Activated naive CD8-positive, alpha-beta T cell (primary cell): ENCODE measurements at regions not wholly inside any gene's neighbourhood (a gene's known extent, or its start where the extent isn't known, plus 50 kb on each side); places are given as distances from the start of the nearest gene placed in this dataset.

Experiments used
- H3K27ac Mint-ChIP-seq: one replicate; pipeline ENCODE4 v1.8.0; 2021; ENCODE audit warnings: mixed read lengths
- H3K27me3 Mint-ChIP-seq: one replicate; pipeline ENCODE4 v1.8.0; 2021; ENCODE audit warnings: mixed read lengths
- H3K36me3 Mint-ChIP-seq: one replicate; pipeline ENCODE4 v1.8.0; 2021; ENCODE audit warnings: mixed read lengths
- H3K4me1 Mint-ChIP-seq: one replicate; pipeline ENCODE4 v1.8.0; 2021; ENCODE audit warnings: low read depth, mixed read lengths
- H3K4me3 Mint-ChIP-seq: one replicate; pipeline ENCODE4 v1.8.0; 2021; ENCODE audit warnings: mild to moderate bottlenecking, mixed read lengths
- H3K9me3 Mint-ChIP-seq: one replicate; pipeline ENCODE4 v1.8.0; 2021; ENCODE audit warnings: low read depth, mixed read lengths

DNA sequence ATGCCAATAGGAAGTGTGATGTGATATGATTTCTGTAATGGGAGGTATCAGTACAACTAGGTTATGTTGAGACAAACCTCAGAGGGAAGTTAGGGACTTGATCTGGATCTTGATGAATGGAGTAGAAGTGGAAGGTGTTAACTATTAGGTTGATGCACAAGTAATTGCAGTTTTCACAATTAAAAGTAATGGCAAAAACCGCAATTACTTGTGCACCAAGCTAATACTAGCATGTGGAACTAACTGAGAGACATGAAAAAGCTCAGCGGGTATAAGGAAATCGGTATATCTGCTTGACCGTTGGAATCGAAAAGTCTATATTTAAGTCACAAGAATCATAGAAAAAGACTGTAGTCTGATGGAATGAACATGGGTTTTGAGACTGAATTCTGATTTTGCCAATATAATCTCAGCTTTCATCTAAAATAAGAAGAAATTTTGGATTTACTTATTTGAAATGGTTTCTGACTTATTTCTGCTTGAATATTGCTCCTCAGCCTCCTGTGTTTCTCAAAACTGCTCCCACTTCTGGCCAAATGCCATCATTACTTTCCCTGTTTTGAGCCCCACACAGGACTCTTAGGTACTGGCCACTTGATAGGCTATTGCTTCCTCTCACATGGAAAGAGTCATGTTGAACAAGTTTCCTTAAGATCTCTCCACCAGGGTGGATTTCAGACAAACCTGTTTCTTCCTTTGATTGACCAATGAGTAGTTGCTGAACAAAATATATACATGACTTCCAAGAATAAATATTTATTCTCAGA, 271.5 kb upstream of the COL8A1 start:
- no peaks in the 10 kb centered on the region for H3K36me3 Mint-ChIP-seq
- H3K4me1 Mint-ChIP-seq: no peaks in the 10 kb centered on the region
- no peak overlapping the region for H3K4me3 Mint-ChIP-seq
- no peak overlapping the region for H3K27ac Mint-ChIP-seq
- peaks cover 14% of the 10 kb centered on the region for H3K9me3 Mint-ChIP-seq
- H3K27me3 Mint-ChIP-seq: no peaks in the 10 kb centered on the region

GRCh38 chr3:99365979-99366378, 272.4 kb upstream of the COL8A1 start:
- H3K36me3 Mint-ChIP-seq: no peaks in the 10 kb centered on the region
- no peaks in the 10 kb centered on the region for H3K27me3 Mint-ChIP-seq
- no peaks in the 10 kb centered on the region for H3K4me1 Mint-ChIP-seq
- no peak overlapping the region for H3K27ac Mint-ChIP-seq
- peaks cover 14% of the 10 kb centered on the region for H3K9me3 Mint-ChIP-seq
- H3K4me3 Mint-ChIP-seq: no peak overlapping the region

DNA sequence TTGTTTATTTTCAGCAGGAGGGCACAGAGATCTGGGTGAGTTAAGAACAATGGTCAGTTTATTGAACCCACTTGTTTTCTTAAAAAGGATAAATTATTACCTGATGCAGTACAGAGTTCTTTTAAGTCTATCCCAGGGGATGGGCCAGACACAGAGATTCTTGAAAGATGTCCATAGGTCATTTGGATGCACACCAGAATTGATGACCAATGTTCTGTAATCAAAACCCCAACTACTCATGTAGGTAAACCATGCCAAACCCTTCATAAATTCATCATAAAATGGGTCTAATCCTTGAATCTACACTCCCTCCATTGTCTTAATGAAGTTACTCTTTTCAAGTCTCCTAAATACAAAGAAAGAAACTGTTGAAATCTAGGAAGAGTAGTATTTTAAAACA, 273.0 kb upstream of the COL8A1 start:
- Mint-ChIP-seq H3K27ac (no peak overlapping the region), H3K4me1 (no peaks in the 10 kb centered on the region), H3K9me3 (peaks cover 14% of the 10 kb centered on the region), H3K36me3 (no peaks in the 10 kb centered on the region), H3K27me3 (no peaks in the 10 kb centered on the region), H3K4me3 (no peak overlapping the region)

DNA sequence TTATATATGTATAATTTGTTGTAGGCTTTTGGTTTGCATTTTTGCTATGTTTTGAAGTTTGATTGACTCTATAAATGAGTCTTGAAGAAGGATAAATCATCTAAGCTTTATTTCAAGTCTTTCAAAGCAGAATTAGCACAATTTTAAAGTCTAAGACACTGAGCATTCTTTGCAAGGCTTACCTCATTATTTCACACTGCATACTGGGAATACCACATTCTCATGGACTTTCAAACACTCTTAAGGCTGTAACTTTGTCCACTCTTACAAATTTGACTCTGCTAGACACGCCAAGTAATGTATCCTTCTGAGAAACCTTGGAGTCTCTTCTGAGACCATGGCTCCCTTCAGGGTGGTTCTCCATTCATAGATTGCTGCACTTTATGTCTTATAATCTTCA, 281.3 kb upstream of the COL8A1 start:
- Mint-ChIP-seq H3K27ac (no peak overlapping the region), H3K27me3 (no peaks in the 10 kb centered on the region), H3K9me3 (peaks cover 4% of the 10 kb centered on the region), H3K36me3 (no peaks in the 10 kb centered on the region), H3K4me3 (no peak overlapping the region), H3K4me1 (no peaks in the 10 kb centered on the region)

DNA sequence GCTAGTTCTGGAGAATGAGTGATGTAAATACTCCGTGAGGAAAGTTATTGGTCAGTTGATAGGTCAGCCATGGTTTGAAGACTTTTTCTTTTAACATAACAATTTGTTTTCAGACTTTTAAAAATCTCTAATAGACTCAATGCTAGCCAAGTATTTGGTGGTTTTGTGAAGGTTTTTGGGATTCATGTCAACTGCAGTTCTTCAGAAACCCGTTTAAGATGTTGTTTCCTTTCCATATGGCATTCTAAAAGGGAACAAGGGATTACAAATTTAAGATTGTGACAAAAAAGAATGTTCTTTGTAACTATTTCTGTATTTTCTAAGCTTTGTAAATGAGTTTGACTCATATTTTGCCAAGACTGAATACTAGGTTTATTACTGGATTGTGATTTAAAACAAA, 281.7 kb upstream of the COL8A1 start:
- Mint-ChIP-seq H3K27ac (no peak overlapping the region), H3K27me3 (no peaks in the 10 kb centered on the region), H3K9me3 (peaks cover 4% of the 10 kb centered on the region), H3K36me3 (no peaks in the 10 kb centered on the region), H3K4me1 (no peaks in the 10 kb centered on the region), H3K4me3 (no peak overlapping the region)

DNA sequence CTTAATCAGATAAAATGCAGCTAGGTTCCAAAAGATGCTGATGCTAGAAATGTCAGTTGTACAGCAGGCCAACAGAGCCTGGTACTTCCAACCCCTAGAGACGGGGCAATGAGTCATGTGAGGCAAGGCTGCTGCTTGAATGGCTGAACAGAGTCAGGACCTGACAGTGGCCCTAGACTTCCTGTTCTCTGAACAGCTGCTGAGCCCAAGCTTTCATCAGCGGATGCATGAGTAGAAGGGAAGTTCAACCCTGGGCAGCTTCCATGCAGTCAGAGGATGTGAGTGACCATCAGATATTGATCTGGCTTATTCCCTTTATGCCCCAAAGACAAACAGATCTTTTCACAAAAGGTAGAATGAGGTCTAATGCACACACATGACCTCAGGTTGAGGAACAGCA, 282.9 kb upstream of the COL8A1 start:
- Mint-ChIP-seq H3K36me3 (no peaks in the 10 kb centered on the region), H3K9me3 (peaks cover 4% of the 10 kb centered on the region), H3K4me1 (no peaks in the 10 kb centered on the region), H3K27ac (no peak overlapping the region), H3K4me3 (no peak overlapping the region), H3K27me3 (no peaks in the 10 kb centered on the region)

- no peaks in the 10 kb centered on the region for H3K36me3 Mint-ChIP-seq
- no peak overlapping the region for H3K4me3 Mint-ChIP-seq
- no peaks in the 10 kb centered on the region for H3K4me1 Mint-ChIP-seq
- H3K9me3 Mint-ChIP-seq: peaks cover 12% of the 10 kb centered on the region
- no peaks in the 10 kb centered on the region for H3K27me3 Mint-ChIP-seq
- H3K27ac Mint-ChIP-seq: no peak overlapping the region
Measured at GRCh38 chr3:99352811-99353210, 285.6 kb upstream of the COL8A1 start.

GRCh38 chr3:99351122-99351521, 287.3 kb upstream of the COL8A1 start:
- H3K9me3 Mint-ChIP-seq: peaks cover 12% of the 10 kb centered on the region
- no peak overlapping the region for H3K4me3 Mint-ChIP-seq
- H3K4me1 Mint-ChIP-seq: no peaks in the 10 kb centered on the region
- H3K27me3 Mint-ChIP-seq: no peaks in the 10 kb centered on the region
- no peaks in the 10 kb centered on the region for H3K36me3 Mint-ChIP-seq
- no peak overlapping the region for H3K27ac Mint-ChIP-seq

- Mint-ChIP-seq H3K4me1 (no peaks in the 10 kb centered on the region), H3K4me3 (no peak overlapping the region), H3K27me3 (no peaks in the 10 kb centered on the region), H3K9me3 (peaks cover 8% of the 10 kb centered on the region), H3K36me3 (no peaks in the 10 kb centered on the region), H3K27ac (no peak overlapping the region)
Measured at GRCh38 chr3:99348451-99348850, 289.9 kb upstream of the COL8A1 start.

DNA sequence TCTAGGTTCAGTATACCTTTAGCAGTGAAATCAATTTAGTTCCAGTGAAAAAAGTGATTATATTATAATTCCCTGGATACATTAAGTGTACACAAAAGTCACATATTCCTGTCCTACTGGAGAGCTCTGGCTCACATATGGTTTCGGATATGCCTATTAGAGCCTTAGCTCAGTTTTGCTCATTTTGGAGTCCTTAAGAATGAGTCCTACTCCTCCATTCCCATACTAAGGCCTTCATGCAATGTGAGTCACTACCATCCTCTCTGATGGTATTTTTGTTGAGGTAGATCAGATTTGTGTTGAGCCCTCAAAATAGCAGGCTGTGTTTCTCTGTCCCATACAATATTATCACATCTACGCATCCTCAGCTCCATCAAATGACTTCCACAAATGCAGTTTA, 294.2 kb upstream of the COL8A1 start:
- Mint-ChIP-seq H3K27ac (no peak overlapping the region), H3K9me3 (peaks cover 3% of the 10 kb centered on the region), H3K4me1 (no peaks in the 10 kb centered on the region), H3K27me3 (no peaks in the 10 kb centered on the region), H3K36me3 (no peaks in the 10 kb centered on the region), H3K4me3 (no peak overlapping the region)

DNA sequence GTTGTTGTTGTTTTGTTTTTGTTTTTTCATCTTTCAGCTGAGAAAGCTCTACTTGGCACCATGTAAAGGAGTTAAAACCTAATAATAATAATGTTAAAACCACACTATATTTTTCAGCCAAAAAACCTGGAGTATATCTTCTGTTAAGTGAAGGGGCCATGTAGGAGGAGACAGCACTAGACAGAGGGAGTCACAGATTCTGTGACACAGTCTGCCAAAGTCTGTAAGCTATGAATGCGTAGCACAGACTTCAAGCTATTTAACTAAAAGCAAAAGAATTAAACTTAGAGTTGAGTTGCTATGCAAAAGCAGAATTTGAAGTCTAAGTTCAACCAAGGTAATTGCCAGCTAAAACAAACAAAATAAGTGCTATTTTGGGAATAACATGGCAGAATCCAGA, 296.0 kb upstream of the COL8A1 start:
- no peak overlapping the region for H3K27ac Mint-ChIP-seq
- no peaks in the 10 kb centered on the region for H3K36me3 Mint-ChIP-seq
- no peak overlapping the region for H3K4me3 Mint-ChIP-seq
- no peaks in the 10 kb centered on the region for H3K4me1 Mint-ChIP-seq
- H3K9me3 Mint-ChIP-seq: no peaks in the 10 kb centered on the region
- H3K27me3 Mint-ChIP-seq: no peaks in the 10 kb centered on the region

- no peak overlapping the region for H3K27ac Mint-ChIP-seq
- no peaks in the 10 kb centered on the region for H3K27me3 Mint-ChIP-seq
- H3K36me3 Mint-ChIP-seq: no peaks in the 10 kb centered on the region
- H3K4me1 Mint-ChIP-seq: no peaks in the 10 kb centered on the region
- H3K9me3 Mint-ChIP-seq: no peaks in the 10 kb centered on the region
- H3K4me3 Mint-ChIP-seq: no peak overlapping the region
Measured at GRCh38 chr3:99339222-99339621, 299.2 kb upstream of the COL8A1 start.

DNA sequence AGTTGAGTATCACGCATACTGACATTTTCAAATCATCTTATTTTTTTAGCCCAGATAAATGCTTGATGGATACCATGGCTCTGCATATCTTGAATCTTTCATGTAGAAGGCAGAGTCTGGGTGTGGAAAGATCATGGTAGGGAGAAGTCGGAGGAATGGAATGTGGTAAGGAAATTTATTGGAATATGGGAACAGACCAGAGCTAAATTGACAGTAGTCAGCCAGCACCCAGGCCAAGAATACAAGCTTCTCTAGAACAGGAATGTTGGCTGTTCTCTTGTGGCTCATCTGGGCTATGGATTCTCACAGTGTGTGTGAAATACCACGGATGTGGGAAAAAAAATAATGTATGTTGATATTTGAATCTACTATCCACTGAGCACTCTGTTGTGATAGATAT, 305.7 kb upstream of the COL8A1 start:
- no peak overlapping the region for H3K27ac Mint-ChIP-seq
- H3K27me3 Mint-ChIP-seq: no peaks in the 10 kb centered on the region
- no peaks in the 10 kb centered on the region for H3K9me3 Mint-ChIP-seq
- H3K4me1 Mint-ChIP-seq: no peaks in the 10 kb centered on the region
- no peak overlapping the region for H3K4me3 Mint-ChIP-seq
- H3K36me3 Mint-ChIP-seq: no peaks in the 10 kb centered on the region

DNA sequence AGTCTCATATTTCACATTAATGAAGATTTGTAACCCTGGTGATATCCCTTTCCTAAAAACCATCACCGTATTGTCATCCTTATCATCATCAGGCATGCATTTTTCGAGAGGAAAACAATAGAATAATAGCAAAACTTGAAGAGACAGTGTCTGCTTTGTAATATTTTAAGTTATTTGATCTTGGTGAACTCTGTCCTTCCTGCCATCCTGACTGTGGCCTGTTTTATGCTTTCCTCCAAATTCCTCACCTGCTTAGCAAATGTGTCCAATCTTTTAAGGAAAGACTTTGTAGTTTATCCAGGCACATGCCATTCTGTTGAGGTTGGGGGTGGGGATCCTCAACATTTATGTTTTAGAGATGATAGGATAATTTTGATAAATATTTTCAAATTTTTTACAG, 306.1 kb upstream of the COL8A1 start:
- Mint-ChIP-seq H3K27me3 (no peaks in the 10 kb centered on the region), H3K36me3 (no peaks in the 10 kb centered on the region), H3K4me1 (no peaks in the 10 kb centered on the region), H3K4me3 (no peak overlapping the region), H3K9me3 (no peaks in the 10 kb centered on the region), H3K27ac (no peak overlapping the region)

DNA sequence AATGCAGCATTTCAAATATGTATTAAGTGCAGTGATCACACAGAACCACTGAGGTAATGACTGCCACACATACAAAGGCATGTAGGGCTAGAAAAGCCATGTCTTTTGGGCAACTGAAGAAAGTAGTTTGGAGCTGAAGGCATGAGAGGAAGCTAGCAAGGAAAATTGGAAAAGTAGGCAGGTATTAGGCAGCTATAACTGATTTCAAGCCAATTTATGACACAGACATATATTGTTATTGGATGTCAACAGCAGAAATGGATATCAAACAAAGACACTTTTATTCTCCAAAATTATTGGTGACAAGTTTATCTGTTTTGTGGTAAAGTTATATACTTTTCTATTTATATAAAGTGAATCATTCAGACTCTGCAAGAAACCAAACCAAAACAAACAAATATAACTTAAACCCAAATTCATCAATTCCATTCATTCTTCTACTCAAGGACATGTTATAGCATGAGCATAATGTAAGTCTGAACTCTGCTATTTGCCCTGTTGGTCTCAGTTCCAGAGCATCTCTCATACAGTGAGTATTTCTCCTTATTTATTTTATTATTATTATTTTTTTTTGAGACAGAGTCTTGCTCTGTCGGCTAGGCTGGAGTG, 307.4 kb upstream of the COL8A1 start:
- Mint-ChIP-seq H3K9me3 (no peaks in the 10 kb centered on the region), H3K4me3 (no peak overlapping the region), H3K36me3 (no peaks in the 10 kb centered on the region), H3K27ac (no peak overlapping the region), H3K4me1 (no peaks in the 10 kb centered on the region), H3K27me3 (no peaks in the 10 kb centered on the region)

GRCh38 chr3:99330281-99330680, 308.1 kb upstream of the COL8A1 start:
- H3K4me3 Mint-ChIP-seq: no peak overlapping the region
- H3K27me3 Mint-ChIP-seq: no peaks in the 10 kb centered on the region
- no peaks in the 10 kb centered on the region for H3K9me3 Mint-ChIP-seq
- H3K27ac Mint-ChIP-seq: no peak overlapping the region
- no peaks in the 10 kb centered on the region for H3K36me3 Mint-ChIP-seq
- no peaks in the 10 kb centered on the region for H3K4me1 Mint-ChIP-seq
